ENCODE measurements at regions not wholly inside any gene's neighbourhood (a gene's known extent, or its start where the extent isn't known, plus 50 kb on each side); places are given as distances from the start of the nearest gene placed in this dataset.

DNA sequence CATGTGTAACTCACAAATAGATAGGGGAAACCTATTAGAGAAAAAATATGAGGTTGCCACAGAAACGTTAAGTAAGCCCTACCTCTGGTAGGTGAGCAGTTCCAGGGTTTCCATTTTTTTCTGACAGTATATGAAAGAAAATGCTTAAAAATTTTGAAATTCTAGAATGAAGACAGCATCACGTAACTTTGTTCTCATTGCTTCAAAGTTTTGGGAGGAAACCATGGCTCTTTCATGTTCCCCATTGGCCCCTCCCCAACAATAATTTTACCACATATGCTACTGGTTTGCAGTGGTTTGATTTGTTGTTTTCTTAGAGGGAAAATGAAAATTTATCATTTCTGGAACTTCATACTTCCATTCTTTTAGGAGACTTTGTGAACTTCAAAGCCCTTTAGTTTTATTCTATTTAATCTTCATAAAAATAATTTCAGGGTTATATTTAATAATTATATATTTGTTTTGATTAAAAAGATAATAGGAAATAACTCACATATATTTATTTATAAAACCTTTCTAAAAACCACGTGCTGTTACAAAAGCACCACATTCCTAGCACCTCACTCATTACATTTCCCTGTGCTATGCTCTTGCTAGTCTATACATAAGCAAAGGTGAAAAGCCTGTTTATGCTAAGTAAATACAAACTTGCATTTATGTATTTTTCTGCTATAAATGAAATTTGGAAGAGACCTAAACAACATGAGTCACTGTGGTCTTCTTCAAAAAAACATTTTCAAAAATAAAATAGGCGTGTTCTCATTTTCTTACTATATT is 113.4 kb downstream of the CASP12 start:
- TF ChIP-seq CTCF (IDR thresholded peaks at IDR 0.05) (no peak), POLR2AphosphoS5 (IDR thresholded peaks at IDR 0.05; ENCODE audit: insufficient read depth in 1 of 2, low read depth in 1 of 2) (no peak), POLR2A (IDR thresholded peaks at IDR 0.05) (no peak)
